Upper lobe of left lung (tissue), 6 donors: ENCODE measurements at regions not wholly inside any gene's neighbourhood (a gene's known extent, or its start where the extent isn't known, plus 50 kb on each side); places are given as distances from the start of the nearest gene placed in this dataset.

Experiments used
- ATAC-seq, 2 donors: fragments of 200-7000 bp; cut with Tn5 transposase; one replicate each; pipeline ENCODE4 v1.9.1; 2022; ENCODE audit warnings: mild to moderate bottlenecking in 2 of 2, moderate library complexity in 2 of 2; ENCODE audit not compliant: low FRiP score in 2 of 2
- DNase-seq, 2 donors: peaks; one replicate each; pipeline ENCODE4 v3.0.0-alpha.2; 2019 to 2020
- H3K27ac ChIP-seq, 4 donors: fragments of 200-600 bp; sonication (generic); one replicate each; pipeline ENCODE4 v1.5.1; 2016 to 2019
- H3K27me3 ChIP-seq, 4 donors: fragments of 200-600 bp; sonication (generic); one replicate each; pipeline ENCODE4 v1.5.1; 2017 to 2019
- H3K36me3 ChIP-seq, 4 donors: fragments of 200-600 bp; sonication (generic); one replicate each; pipeline ENCODE4 v1.5.1; 2016 to 2019
- H3K4me1 ChIP-seq, 4 donors: fragments of 200-600 bp; sonication (generic); one replicate each; pipeline ENCODE4 v1.5.1; 2018 to 2019
- H3K4me3 ChIP-seq, 4 donors: fragments of 200-600 bp; sonication (generic); one replicate each; pipeline ENCODE4 v1.5.1; 2017 to 2019; ENCODE audit warnings: mild to moderate bottlenecking in 2 of 4, moderate library complexity in 1 of 4
- H3K9me3 ChIP-seq, 4 donors: fragments of 200-600 bp; sonication (generic); one replicate each; pipeline ENCODE4 v1.5.1; 2018 to 2019
- EP300 ChIP-seq, 4 donors: sonication (generic); formaldehyde crosslinking; IDR thresholded peaks; one replicate each; pipeline ENCODE4 v1.5.1; 2017; ENCODE audit warnings: antibody characterized with exemption in 4 of 4, control low read depth in 2 of 4
- POLR2A ChIP-seq, 4 donors: fragments of 450-650 bp; IDR thresholded peaks; one replicate each; pipeline ENCODE4 v1.5.1; 2016 to 2017; ENCODE audit warnings: antibody characterized with exemption in 4 of 4, mild to moderate bottlenecking in 2 of 4
- POLR2AphosphoS5 ChIP-seq, 2 donors: sonication (generic); formaldehyde crosslinking; IDR thresholded peaks; one replicate each; pipeline ENCODE4 v1.5.1; 2017; ENCODE audit warnings: antibody characterized with exemption in 2 of 2
- WGBS, 2 donors: methylation state at CpG; one replicate each; pipeline ENCODE4 v1.1.5; 2017 to 2018; 5-methylcytosine and 5-hydroxymethylcytosine counted together
- TF ChIP-seq, protein P1 (sequence below), 6 experiments: fragments of 450-650 bp in 4 of 6; fragments of 200-600 bp in 2 of 6; sonication (generic) in 2 of 6; IDR thresholded peaks; one replicate each; pipeline ENCODE4 v1.5.1; 2016 to 2019; ENCODE audit warnings: antibody characterized with exemption in 6 of 6
- donor health status: DM: no; HTN: no; CAD: no; lungs with moderate emphysema.
- donor health status: DM: no; HTN: yes; CAD: no; lungs with severe emphysema.

GRCh38 chr18:28512357-28512756, 335.4 kb upstream of the CDH2 start:
- 67 to 69% methylated on average over 2 of the region's 2 CpGs for WGBS, 2 donors
- Histone ChIP-seq H3K9me3 (no peaks in the 10 kb centered on the region), H3K27ac (no peak overlapping the region), H3K4me1 (no peaks in the 10 kb centered on the region), H3K36me3 (no peaks in the 10 kb centered on the region), H3K27me3 (no peaks in the 10 kb centered on the region), H3K4me3 (no peak overlapping the region)
- DNase-seq (no peak), ATAC-seq (no peak)
- TF ChIP-seq POLR2A (IDR thresholded peaks at IDR 0.05): no peak

DNA sequence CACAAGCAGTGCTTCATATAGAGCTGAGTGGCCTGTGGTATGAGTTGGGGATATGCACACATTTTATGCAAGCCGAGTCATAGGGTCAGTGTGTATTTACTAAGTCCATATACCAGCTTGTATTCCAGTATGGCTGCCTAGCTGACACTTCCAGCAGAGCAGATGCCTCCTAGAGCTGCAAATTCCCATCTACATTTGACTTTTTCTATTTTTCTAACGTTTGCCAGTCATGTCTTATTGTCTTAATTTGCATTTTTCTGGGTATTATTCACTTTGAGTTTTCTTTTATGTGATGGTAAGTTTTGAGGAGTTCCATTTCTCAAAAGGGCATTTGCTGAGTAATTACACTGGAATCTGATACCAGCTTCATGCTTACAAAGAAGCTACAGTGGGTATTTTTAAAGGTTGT, 334.5 kb upstream of the CDH2 start:
- Histone ChIP-seq H3K4me3 (no peak overlapping the region), H3K27ac (no peak overlapping the region), H3K27me3 (no peaks in the 10 kb centered on the region), H3K4me1 (no peaks in the 10 kb centered on the region), H3K9me3 (no peaks in the 10 kb centered on the region), H3K36me3 (no peaks in the 10 kb centered on the region)
- TF ChIP-seq POLR2AphosphoS5 (IDR thresholded peaks at IDR 0.05) (no peak), EP300 (IDR thresholded peaks at IDR 0.05) (no peak), POLR2A (IDR thresholded peaks at IDR 0.05) (no peak)
- TF ChIP-seq, protein P1, sequence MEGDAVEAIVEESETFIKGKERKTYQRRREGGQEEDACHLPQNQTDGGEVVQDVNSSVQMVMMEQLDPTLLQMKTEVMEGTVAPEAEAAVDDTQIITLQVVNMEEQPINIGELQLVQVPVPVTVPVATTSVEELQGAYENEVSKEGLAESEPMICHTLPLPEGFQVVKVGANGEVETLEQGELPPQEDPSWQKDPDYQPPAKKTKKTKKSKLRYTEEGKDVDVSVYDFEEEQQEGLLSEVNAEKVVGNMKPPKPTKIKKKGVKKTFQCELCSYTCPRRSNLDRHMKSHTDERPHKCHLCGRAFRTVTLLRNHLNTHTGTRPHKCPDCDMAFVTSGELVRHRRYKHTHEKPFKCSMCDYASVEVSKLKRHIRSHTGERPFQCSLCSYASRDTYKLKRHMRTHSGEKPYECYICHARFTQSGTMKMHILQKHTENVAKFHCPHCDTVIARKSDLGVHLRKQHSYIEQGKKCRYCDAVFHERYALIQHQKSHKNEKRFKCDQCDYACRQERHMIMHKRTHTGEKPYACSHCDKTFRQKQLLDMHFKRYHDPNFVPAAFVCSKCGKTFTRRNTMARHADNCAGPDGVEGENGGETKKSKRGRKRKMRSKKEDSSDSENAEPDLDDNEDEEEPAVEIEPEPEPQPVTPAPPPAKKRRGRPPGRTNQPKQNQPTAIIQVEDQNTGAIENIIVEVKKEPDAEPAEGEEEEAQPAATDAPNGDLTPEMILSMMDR (IDR thresholded peaks at IDR 0.05): no peak
- 62 to 73% methylated on average over 2 of the region's 2 CpGs for WGBS, 2 donors
- DNase-seq: no peak
- ATAC-seq: no peak

DNA sequence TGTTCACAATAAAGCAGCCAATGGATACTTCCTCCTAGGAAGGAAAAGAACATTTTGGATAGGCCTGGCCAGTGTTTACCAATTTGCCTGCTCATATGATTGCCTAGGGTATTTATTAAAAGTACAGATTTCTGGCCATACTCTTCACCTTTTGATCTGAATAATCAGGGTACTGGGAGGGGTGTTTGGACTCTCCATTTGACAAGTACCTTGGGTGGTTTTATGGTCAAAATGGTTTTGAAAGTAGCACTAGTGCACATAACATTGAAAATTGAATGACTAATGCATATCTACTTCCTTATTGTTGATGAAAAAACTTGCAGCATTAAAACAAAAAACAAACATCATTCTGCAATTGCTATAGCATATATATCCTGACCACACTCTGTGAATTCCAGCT, 333.3 kb upstream of the CDH2 start:
- Histone ChIP-seq H3K36me3 (no peaks in the 10 kb centered on the region), H3K9me3 (no peaks in the 10 kb centered on the region), H3K4me3 (no peak overlapping the region), H3K27me3 (no peaks in the 10 kb centered on the region), H3K27ac (no peak overlapping the region), H3K4me1 (no peaks in the 10 kb centered on the region)
- DNase-seq (no peak), ATAC-seq (no peak)
- TF ChIP-seq POLR2AphosphoS5 (IDR thresholded peaks at IDR 0.05) (no peak), POLR2A (IDR thresholded peaks at IDR 0.05) (no peak), EP300 (IDR thresholded peaks at IDR 0.05) (no peak)
- TF ChIP-seq, protein P1 (IDR thresholded peaks at IDR 0.05): no peak

DNA sequence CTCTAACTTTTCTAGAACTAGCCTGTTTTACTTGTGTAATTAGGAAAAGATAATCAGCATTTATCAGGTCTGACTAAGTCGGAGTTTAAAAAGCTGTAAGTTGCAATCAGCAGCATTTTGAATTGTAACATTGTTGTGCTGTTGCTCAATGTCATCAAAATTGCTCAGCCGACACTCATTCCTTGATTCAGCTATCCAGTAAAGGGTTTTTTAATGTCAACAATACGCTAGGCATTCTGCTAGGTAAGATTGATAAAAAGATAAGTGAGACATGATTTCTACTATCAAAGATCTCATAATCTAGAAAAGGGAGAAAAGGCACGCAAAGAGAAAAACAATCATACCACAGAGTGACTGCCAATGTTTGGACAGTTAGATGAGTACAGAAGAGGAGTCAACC, 327.1 kb upstream of the CDH2 start:
- Histone ChIP-seq H3K27me3 (no peaks in the 10 kb centered on the region), H3K4me3 (no peak overlapping the region), H3K4me1 (no peaks in the 10 kb centered on the region), H3K27ac (no peak overlapping the region), H3K36me3 (no peaks in the 10 kb centered on the region), H3K9me3 (no peaks in the 10 kb centered on the region)
- no peak for ATAC-seq
- DNase-seq: no peak
- WGBS, 2 donors: 81 to 82% methylated on average over 4 of the region's 4 CpGs
- TF ChIP-seq, protein P1 (IDR thresholded peaks at IDR 0.05): no peak
- TF ChIP-seq POLR2A (IDR thresholded peaks at IDR 0.05) (no peak), POLR2AphosphoS5 (IDR thresholded peaks at IDR 0.05) (no peak), EP300 (IDR thresholded peaks at IDR 0.05) (no peak)

- no peaks in the 10 kb centered on the region for H3K9me3 ChIP-seq
- no peak overlapping the region for H3K4me3 ChIP-seq
- H3K27me3 ChIP-seq: no peaks in the 10 kb centered on the region
- ATAC-seq (no peak), DNase-seq (no peak)
- no peaks in the 10 kb centered on the region for H3K36me3 ChIP-seq
- no peaks in the 10 kb centered on the region for H3K4me1 ChIP-seq
- H3K27ac ChIP-seq: no peak overlapping the region
- no peak for TF ChIP-seq POLR2AphosphoS5 (IDR thresholded peaks at IDR 0.05)
- no peak for TF ChIP-seq EP300 (IDR thresholded peaks at IDR 0.05)
- no peak for TF ChIP-seq POLR2A (IDR thresholded peaks at IDR 0.05)
- TF ChIP-seq, protein P1 (IDR thresholded peaks at IDR 0.05): no peak
- WGBS, 2 donors: 52 to 68% methylated on average over 1 of the region's 1 CpG
These were observed 317.2 kb upstream of the CDH2 start for GRCh38 chr18:28494151-28494550.
